DOHH2 (cell line): ENCODE measurements at regions not wholly inside any gene's neighbourhood (a gene's known extent, or its start where the extent isn't known, plus 50 kb on each side); places are given as distances from the start of the nearest gene placed in this dataset.

Experiments used
- H3F3A ChIP-seq: fragments of 200-600 bp; sonication (generic), shearing (Covaris generic); 2 replicates; pipeline ENCODE4 v1.6.0; 2016; ENCODE audit warnings: antibody characterized with exemption, mild to moderate bottlenecking; ENCODE audit not compliant: control insufficient read depth, insufficient read depth
- H3K27ac ChIP-seq: fragments of 200-600 bp; sonication (generic); 2 replicates; pipeline ENCODE4 v1.5.1; 2014; ENCODE audit warnings: low read depth, mild to moderate bottlenecking, low read length, moderate library complexity
- H3K27me3 ChIP-seq: fragments of 200-600 bp; sonication (generic); 2 replicates; pipeline ENCODE4 v1.6.1; 2014; ENCODE audit warnings: mild to moderate bottlenecking, low read length, mixed read lengths; ENCODE audit not compliant: control insufficient read depth
- H3K36me3 ChIP-seq: fragments of 200-600 bp; sonication (generic); 2 replicates; pipeline ENCODE4 v1.6.1; 2014; ENCODE audit warnings: mild to moderate bottlenecking, low read length, moderate library complexity, mixed read lengths; ENCODE audit not compliant: control insufficient read depth
- H3K4me1 ChIP-seq: fragments of 200-600 bp; sonication (generic); 2 replicates; pipeline ENCODE4 v1.6.1; 2014; ENCODE audit warnings: mild to moderate bottlenecking, low read length, mixed read lengths; ENCODE audit not compliant: control insufficient read depth
- H3K4me2 ChIP-seq: fragments of 200-600 bp; sonication (generic); 2 replicates; pipeline ENCODE4 v1.6.0; 2014; ENCODE audit warnings: mild to moderate bottlenecking, low read length, moderate library complexity
- H3K4me3 ChIP-seq: fragments of 200-600 bp; sonication (generic); 2 replicates; pipeline ENCODE4 v1.5.1; 2014; ENCODE audit warnings: mild to moderate bottlenecking, low read length, mixed read lengths
- H3K79me2 ChIP-seq: fragments of 200-600 bp; sonication (generic); 2 replicates; pipeline ENCODE4 v1.6.1; 2014; ENCODE audit warnings: mild to moderate bottlenecking, low read length, mixed read lengths; ENCODE audit not compliant: control insufficient read depth
- H3K9me2 ChIP-seq: fragments of 200-600 bp; sonication (generic); replicated peaks from 2 replicates; pipeline ENCODE4 v1.6.1; 2014; ENCODE audit warnings: mild to moderate bottlenecking, low read length, mixed read lengths; ENCODE audit not compliant: control insufficient read depth
- H3K9me3 ChIP-seq: fragments of 200-600 bp; sonication (generic); 2 replicates; pipeline ENCODE4 v1.6.1; 2014; ENCODE audit warnings: antibody characterized with exemption, low read length, mixed read lengths; ENCODE audit not compliant: control insufficient read depth, insufficient read depth
- H4K20me1 ChIP-seq: fragments of 200-600 bp; sonication (generic); 2 replicates; pipeline ENCODE4 v1.6.0; 2014; ENCODE audit warnings: low read depth, mild to moderate bottlenecking, antibody characterized with exemption, low read length, moderate library complexity; ENCODE audit not compliant: control insufficient read depth, insufficient read depth
- EZH2phosphoT487 ChIP-seq: fragments of 200-600 bp; sonication (generic); IDR thresholded peaks from 2 replicates; pipeline ENCODE4 v1.6.1; 2017; ENCODE audit warnings: borderline replicate concordance, mild to moderate bottlenecking, antibody characterized with exemption, low read length, moderate library complexity, mixed read lengths
- TF ChIP-seq, protein P1 (sequence below): fragments of 200-600 bp; sonication (generic); IDR thresholded peaks from one replicate; pipeline ENCODE4 v1.5.1; 2014; ENCODE audit warnings: antibody characterized with exemption, mild to moderate bottlenecking, low read depth, low read length; ENCODE audit not compliant: poor library complexity, severe bottlenecking

DNA sequence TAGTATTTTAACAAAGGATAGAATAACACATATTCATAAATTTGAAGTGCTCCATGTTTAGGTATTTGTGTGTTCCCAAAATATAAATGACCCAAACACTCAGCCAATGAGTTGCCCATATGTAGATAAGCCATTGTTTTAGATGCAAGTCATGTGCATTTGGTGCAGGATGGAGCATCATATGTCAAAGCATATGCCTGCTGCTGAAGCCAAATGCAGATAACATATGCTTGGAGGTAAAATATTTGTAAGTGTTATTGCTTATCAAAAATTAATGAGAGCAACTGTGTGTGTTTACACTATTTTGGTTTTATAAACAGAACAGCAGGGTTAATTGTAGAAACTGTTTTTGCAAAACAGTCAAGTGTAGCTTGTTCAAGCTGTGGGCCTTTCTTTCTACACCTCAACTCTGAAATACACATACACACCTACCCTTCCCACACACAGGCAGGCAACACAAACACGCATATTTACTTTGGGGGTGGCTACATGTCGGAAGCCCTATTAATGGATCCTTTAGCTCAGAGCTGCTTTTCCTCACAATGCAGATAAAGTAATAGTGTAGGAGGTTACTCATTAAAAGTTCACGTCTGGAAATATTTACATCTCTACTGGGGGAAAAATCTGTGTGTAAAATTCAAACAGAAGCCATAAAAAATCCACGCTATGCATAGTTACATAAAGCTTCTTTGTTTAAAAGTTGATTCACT is 521.4 kb downstream of the ZNF385D start:
- TF ChIP-seq, protein P1, sequence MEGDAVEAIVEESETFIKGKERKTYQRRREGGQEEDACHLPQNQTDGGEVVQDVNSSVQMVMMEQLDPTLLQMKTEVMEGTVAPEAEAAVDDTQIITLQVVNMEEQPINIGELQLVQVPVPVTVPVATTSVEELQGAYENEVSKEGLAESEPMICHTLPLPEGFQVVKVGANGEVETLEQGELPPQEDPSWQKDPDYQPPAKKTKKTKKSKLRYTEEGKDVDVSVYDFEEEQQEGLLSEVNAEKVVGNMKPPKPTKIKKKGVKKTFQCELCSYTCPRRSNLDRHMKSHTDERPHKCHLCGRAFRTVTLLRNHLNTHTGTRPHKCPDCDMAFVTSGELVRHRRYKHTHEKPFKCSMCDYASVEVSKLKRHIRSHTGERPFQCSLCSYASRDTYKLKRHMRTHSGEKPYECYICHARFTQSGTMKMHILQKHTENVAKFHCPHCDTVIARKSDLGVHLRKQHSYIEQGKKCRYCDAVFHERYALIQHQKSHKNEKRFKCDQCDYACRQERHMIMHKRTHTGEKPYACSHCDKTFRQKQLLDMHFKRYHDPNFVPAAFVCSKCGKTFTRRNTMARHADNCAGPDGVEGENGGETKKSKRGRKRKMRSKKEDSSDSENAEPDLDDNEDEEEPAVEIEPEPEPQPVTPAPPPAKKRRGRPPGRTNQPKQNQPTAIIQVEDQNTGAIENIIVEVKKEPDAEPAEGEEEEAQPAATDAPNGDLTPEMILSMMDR = no peak
- TF ChIP-seq EZH2phosphoT487 = no peak
- H3K4me1 ChIP-seq = no peaks in the 10 kb centered on the region
- no peaks in the 10 kb centered on the region for H3K9me2 ChIP-seq
- H4K20me1 ChIP-seq = no peaks in the 10 kb centered on the region
- H3K27me3 ChIP-seq = no peaks in the 10 kb centered on the region
- no peak overlapping the region for H3K4me3 ChIP-seq
- H3K9me3 ChIP-seq = no peaks in the 10 kb centered on the region
- no peaks in the 10 kb centered on the region for H3K79me2 ChIP-seq
- no peaks in the 10 kb centered on the region for H3K36me3 ChIP-seq
- H3K27ac ChIP-seq = no peak overlapping the region
- H3F3A ChIP-seq = no peaks in the 10 kb centered on the region
- no peak overlapping the region for H3K4me2 ChIP-seq

DNA sequence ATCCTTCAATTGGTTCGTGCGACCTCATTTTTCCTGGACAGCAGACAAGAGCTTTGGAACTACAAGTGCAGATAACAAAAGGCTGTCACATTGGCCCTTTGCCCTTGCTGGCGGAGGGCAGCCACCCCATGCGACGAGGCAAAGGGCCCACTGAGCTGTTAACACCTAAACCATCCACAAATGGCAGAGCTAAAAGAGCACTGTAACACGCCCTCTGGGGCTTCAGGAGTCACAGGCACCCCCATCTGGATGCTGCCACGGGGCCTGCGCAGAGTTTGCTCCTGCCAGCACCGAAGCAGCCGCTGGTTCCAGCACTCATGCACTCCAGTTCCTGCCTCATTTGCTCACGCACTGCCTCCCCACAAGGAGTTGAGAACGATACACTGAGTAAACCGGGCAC is 524.9 kb downstream of the ZNF385D start:
- Histone ChIP-seq H3K27me3 (no peaks in the 10 kb centered on the region), H3K4me2 (no peak overlapping the region), H3F3A (no peaks in the 10 kb centered on the region), H4K20me1 (no peaks in the 10 kb centered on the region), H3K4me1 (no peaks in the 10 kb centered on the region), H3K36me3 (no peaks in the 10 kb centered on the region), H3K79me2 (no peaks in the 10 kb centered on the region), H3K4me3 (no peak overlapping the region), H3K9me3 (no peaks in the 10 kb centered on the region), H3K9me2 (no peaks in the 10 kb centered on the region), H3K27ac (no peak overlapping the region)
- TF ChIP-seq, protein P1 = no peak
- TF ChIP-seq EZH2phosphoT487 = no peak

DNA sequence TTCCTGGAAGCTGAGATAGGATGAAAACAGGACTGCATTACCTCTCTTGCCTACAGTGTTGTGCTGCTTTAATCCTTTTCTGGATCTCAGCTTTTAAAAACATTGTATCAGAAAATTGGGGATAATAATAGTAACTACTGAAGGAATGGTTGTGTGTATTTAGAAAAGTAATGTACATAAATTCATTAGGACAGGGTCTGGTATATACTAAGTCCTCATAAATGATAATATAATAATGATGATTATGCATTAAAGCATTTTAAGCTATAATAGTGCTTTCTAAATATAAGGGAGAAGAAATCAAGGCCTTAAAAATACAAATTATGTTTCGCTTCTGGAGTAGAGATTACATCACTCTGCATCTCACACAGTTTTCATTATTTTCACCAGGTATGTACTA is 530.1 kb downstream of the ZNF385D start:
- H3K4me1 ChIP-seq = no peaks in the 10 kb centered on the region
- H3K4me2 ChIP-seq = no peak overlapping the region
- no peak overlapping the region for H3K27ac ChIP-seq
- H3K9me2 ChIP-seq = no peaks in the 10 kb centered on the region
- H3K79me2 ChIP-seq = no peaks in the 10 kb centered on the region
- no peaks in the 10 kb centered on the region for H3K36me3 ChIP-seq
- H3K4me3 ChIP-seq = no peak overlapping the region
- no peaks in the 10 kb centered on the region for H3K9me3 ChIP-seq
- no peaks in the 10 kb centered on the region for H3F3A ChIP-seq
- no peaks in the 10 kb centered on the region for H3K27me3 ChIP-seq
- TF ChIP-seq, protein P1 = no peak
- no peak for TF ChIP-seq EZH2phosphoT487
- no peaks in the 10 kb centered on the region for H4K20me1 ChIP-seq
